ENCODE measurements at regions not wholly inside any gene's neighbourhood (a gene's known extent, or its start where the extent isn't known, plus 50 kb on each side); places are given as distances from the start of the nearest gene placed in this dataset.

GRCh38 chr11:80687941-80688340 is 1247.1 kb upstream of the TENM4 start:
- Histone ChIP-seq H2BK120ac (ENCODE audit: low read depth, low read length) (no peak overlapping the region), H3K14ac (replicated peaks; ENCODE audit: low read depth, low read length) (no peak overlapping the region), H3K79me1 (ENCODE audit: low read depth in 1 of 2, low read length in 2 of 2) (no peaks in the 10 kb centered on the region), H3K4me1 (ENCODE audit: control insufficient read depth, insufficient read depth, low read length) (no peaks in the 10 kb centered on the region), H2BK5ac (ENCODE audit: low read depth, low read length, poor library complexity, severe bottlenecking) (no peak overlapping the region), H2BK20ac (ENCODE audit: low read depth, low read length) (no peak overlapping the region), H3K36me3 (ENCODE audit: control insufficient read depth, insufficient read depth, low read length) (no peaks in the 10 kb centered on the region), H2AFZ (replicated peaks; ENCODE audit: low read length, poor library complexity) (no peak overlapping the region), H3K23ac (ENCODE audit: low read depth, low read length) (no peak overlapping the region), H3K56ac (ENCODE audit: extremely low read depth, insufficient read depth, low read length) (no peak overlapping the region), H3K27ac (ENCODE audit: insufficient read depth, low read length) (no peak overlapping the region), H2BK15ac (ENCODE audit: low read depth, low read length) (no peak overlapping the region), H3K9me1 (ENCODE audit: insufficient read depth, low read length) (no peaks in the 10 kb centered on the region), H2AK5ac (ENCODE audit: low read depth, low read length) (no peak overlapping the region), H3K9ac (ENCODE audit: low read depth, low read length) (no peak overlapping the region), H4K8ac (ENCODE audit: low read depth in 2 of 2, low read length in 2 of 2) (no peak overlapping the region), H4K20me1 (ENCODE audit: insufficient read depth, low read length) (no peaks in the 10 kb centered on the region), H3K4ac (ENCODE audit: low read depth, low read length) (no peak overlapping the region), H3K9me3 (ENCODE audit: control insufficient read depth, insufficient read depth, low read length) (no peaks in the 10 kb centered on the region), H3K4me3 (ENCODE audit: insufficient read depth, low read depth, low read length) (no peak overlapping the region), H3K4me2 (ENCODE audit: low read depth, low read length) (no peak overlapping the region), H3K18ac (ENCODE audit: low read depth, low read length) (no peak overlapping the region), H4K5ac (ENCODE audit: low read depth, low read length) (no peak overlapping the region), H3K27me3 (ENCODE audit: control insufficient read depth, insufficient read depth, low read length) (no peaks in the 10 kb centered on the region), H2AK9ac (replicated peaks; ENCODE audit: low read depth, low read length, poor library complexity) (no peak overlapping the region), H4K91ac (ENCODE audit: insufficient read depth, low read depth, low read length) (no peak overlapping the region)
- DNase-seq: no peak
- ChIA-PET POLR2A (ENCODE audit: unreplicated experiment) (no interaction called here), CTCF (no interaction called here)
- intact Hi-C loops (cut with micrococcal nuclease): no loop called here
- dilution Hi-C loops (cut with HindIII; ENCODE audit: low sequenced_read_pairs, unreplicated experiment): no loop called here
- WGBS, 2 experiments (ENCODE audit: extremely low coverage in 2 of 2, insufficient read length in 1 of 2): no CpG with 5 or more reads among the region's 2 CpGs
- ATAC-seq (ENCODE audit: low read depth): no peak
- TF ChIP-seq BHLHE40 (IDR thresholded peaks at IDR 0.05; ENCODE audit: low read depth, low read length): no peak
- in situ Hi-C loops (cut with MboI; ENCODE audit: low sequenced_read_pairs): no loop called here
- BruUV-seq (replicated peaks): no TSS peak
